Nucleus accumbens (tissue), 56 donors: ENCODE measurements at regions not wholly inside any gene's neighbourhood (a gene's known extent, or its start where the extent isn't known, plus 50 kb on each side); places are given as distances from the start of the nearest gene placed in this dataset.

Experiments
- DNase-seq, 56 donors: peaks; one replicate each; lab custom pipeline; 2025; lab: John Stamatoyannopoulos, UW

DNA sequence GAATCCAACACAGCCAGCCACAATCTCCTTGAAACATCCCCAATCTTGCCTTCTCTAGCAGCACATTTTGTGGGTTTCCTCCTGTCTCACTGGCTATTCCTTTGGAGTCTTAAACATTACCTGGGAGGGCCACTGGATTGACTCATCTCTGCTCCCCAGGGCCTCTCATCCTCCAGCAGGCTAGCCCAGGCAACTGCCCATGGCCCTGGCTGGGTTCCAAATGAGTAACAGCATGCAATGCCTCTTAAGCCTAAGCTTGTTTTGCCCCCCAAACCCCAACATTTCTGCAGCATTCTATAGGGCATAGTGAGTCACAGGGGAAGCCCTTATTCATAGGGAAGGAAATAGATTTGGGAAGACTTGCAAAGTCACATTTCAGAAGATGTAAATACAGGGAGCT, 204.9 kb downstream of the FOXA2 start:
- no peak for DNase-seq

DNA sequence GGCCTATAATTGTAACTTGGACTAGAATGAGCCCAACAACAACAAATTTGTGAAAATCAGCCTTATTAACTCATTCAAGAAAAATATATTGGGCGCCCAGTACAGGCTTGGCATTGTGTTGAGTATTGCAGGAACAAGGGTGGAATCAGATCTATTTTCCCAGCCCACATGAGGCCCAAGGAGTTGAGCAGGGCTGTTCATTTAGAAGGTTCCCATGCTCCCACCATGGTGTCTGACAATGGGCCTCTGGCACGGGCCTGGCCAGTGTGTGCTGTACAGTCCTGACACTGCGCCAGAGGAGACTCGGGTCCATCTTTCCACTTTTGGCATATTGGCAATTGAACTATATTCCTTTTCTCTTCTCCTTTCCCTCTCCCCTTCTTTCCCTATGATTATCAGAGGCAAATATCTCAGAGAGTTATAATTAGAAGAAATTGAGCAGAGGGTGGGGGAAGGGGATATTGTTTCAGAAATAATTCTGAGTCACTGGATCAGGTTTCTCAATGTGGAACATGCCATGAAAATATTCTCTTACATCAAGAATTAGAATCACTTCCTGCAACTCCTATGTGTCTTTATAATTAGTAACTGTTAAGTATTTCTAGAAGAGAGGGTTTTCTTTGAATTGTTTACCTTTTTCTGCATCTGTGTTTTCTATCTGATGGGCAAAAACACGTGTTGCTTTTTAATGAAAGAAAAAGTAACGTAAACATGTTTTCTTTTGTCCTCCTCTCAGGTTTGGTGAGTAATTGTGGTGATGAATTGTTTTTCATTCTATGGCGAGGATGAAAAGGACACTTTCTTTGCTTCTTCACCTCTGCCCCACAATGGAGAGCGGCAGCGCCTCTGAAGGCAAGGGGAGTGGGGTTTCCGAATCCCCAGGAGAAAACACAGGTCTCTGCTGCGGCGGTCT, 209.4 kb downstream of the FOXA2 start:
- DNase-seq = no peak

DNA sequence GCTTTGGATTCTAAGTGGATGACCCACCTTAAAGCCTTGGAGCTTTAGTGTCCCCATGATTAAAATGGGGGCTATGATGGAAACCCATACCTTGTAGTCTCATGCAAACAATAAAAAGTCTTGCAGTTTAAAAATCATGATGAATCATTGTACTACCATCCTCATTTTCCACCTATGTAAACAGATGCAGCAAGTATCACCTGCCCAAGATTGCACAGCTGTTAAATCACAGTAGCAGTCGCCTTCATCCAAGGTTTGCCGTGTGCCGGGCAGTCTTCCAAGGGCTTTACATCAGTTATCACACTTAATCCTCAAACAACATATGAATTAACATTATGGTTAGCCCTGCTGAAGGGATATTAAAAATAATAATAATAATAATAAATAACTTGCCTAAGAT, 210.3 kb downstream of the FOXA2 start:
- no peak for DNase-seq

DNA sequence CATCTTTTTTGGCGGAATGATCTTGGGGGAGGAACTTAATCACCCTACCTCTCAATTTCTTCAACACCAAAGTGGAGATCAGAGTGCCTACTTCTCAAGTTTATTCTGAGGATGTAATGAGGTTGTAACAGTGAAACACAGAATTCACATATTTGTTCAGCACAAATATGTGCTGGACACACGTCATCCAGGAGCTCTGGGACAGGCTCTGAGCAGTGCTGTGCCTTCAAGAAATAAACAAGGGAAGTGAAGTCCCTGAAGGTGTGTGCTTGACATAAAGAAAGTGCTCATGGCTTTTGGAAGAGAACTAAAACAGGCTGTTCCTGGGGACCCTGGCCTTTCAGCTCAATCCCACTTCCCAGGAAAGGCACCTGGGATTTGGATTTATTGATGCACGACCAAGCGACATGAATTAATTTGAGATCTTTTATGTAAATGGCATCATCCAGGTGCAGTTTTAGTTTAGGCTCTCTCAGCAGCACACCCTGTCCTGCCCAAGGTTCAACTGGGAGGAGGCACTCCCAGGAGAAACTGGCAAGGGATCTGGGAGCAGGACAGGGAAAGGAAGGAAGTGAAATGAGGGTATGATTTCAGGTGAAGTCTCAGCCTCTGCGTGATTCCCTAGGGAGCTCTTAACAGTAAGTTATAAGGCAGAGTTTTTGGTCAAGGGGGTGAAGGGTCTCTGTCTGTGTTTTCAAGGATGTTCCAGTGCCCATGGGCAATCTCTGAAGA, 211.0 kb downstream of the FOXA2 start:
- DNase-seq = no peak

DNA sequence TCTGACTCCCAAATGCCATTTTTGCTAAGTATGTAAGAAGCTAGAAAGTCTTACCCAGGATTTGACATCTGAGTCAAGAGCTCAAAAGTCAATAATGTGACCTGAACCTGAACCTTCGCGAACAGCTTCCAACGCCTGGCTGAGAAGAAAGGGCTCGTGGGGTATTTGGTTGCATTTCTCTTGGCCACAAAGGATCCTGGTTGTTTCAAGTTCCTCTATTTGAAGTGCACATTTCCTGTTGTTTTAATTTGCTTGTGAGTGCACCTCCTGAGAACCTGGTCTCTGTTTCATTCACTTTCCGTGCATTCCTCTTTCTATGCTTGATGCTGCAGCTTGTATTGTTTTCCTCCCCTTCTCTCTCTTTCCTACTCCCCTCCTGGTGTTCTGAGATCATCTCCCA, 212.5 kb downstream of the FOXA2 start:
- DNase-seq = peak in 1 of 56 donors; percentile 7

DNA sequence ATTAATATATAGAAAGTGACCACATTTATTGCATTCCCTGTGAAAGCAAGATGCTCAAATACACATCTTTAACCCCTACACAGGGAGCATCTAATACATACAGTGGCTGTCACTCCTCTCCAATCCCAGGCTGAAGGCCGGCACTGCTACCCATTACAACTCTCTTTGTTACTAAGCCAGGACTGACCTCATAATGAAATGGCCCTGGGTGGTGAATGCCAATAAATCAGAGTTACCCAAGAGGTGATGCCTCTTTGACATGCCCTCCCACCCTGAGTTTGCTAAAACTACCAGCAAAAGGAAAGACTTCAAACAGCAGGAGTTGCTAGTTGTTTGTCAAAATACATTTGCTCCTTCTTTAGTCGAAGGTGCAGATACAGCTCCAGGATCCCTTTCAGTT, 214.2 kb downstream of the FOXA2 start:
- no peak for DNase-seq

DNA sequence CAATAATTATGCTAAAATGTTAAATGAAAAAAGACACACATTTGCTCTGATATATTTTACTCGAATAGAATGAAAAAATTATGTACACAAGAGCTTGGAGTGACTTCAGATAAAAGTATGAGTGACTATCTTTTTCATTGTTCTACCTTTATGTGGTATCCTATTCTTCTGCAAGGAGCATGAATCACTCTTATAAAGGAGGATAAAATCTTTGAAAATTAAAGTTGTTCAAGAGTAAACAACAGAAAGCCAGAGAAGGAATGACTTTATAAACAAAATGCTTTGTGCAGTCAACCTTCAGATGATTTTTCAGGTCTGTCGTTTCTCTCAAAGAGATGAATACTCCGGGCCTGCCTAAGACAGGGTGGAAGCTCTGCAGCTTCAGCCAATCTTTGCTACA, 215.3 kb downstream of the FOXA2 start:
- DNase-seq = no peak

DNA sequence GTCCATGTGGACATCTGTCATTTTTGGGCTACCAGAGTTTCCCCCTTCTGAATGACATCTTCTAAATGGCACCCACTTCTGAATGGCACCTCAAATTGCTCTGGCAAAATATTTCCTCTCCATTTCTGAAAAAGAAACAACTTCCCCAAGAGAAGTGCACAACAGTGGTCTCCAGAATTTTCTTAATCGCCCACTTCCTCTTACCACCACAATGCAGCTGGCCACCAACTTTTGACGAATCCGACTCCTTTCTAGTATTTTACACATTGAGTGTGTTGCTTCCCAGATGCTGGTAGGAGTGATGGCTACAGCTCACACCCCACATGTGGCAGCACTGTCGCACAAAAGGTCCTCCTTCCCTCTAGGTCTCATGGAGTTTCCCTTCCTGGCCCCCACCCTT, 216.1 kb downstream of the FOXA2 start:
- no peak for DNase-seq

DNA sequence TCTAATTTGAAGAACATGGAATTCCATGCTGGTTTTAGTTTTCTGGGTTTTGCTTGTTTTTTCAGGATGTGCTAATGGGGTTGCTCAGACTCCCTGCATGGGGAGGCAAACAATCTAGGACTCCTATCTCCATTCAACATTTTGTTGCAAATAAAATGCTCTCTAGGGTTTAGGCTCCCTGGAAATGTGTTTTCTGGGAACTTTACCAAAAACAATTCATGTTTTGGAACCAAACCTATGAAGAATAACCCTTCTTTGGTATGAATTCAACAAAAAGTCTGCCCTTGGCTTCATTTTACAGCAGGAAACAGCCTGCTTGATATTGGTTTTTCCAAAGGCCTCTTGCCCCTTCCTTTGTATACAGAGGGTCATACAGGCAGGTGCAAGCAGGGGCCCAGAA, 217.7 kb downstream of the FOXA2 start:
- DNase-seq = no peak

DNA sequence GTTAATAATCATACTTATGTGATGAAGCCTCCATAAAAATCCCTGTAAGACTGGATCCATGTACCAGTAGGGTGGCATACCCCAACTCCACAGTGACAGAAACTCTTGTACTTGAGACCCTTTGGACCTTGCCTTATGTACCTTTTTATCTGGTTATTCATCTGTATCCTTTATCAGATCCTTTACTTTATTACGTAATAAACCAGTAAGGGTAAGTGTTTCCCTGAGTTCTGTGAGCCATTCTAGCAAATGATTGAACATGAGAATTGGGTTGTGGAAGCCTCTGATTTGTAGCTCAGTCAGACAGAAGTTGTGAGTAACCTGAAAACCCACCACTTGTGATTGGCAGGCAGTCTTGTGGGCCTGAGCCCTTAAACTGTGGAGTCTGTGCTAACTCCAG, 229.7 kb downstream of the FOXA2 start:
- no peak for DNase-seq

DNA sequence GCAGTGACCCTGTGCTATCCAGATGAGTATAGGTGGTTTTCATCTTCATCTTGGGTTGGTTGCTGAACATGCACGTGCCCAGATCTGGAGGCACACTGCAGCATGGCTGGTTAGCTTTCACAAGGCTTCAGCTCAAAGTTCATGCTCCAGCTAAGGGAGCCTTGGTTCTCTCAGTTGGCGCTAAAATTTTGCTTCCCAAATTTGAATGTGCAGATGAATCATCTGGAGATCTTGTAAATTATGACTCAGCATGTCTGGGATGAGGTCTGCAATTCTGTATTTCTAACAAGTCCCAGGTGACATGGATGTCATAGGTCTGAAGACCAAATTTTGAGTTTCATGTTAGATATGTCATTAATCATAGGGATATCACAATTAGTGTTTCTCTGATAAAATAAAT, 230.8 kb downstream of the FOXA2 start:
- DNase-seq = no peak

DNA sequence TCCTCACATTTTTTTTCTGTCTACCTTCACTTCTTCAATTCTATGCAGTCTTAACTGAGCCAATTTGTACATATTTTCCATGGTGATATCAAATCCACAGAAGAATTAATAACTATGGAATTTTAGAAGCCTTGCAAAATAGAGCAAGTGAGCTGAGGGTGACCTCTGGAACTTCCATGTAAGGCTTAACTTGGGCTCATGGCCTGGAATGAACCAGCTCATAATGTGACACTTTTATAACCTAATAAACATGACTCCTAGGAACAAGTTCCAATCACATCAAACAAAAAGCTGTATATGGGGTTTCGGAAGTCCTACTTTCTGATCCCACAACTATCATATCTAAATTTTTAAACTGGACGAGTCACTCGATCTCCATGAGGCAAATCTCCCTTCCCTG, 232.4 kb downstream of the FOXA2 start:
- no peak for DNase-seq

DNA sequence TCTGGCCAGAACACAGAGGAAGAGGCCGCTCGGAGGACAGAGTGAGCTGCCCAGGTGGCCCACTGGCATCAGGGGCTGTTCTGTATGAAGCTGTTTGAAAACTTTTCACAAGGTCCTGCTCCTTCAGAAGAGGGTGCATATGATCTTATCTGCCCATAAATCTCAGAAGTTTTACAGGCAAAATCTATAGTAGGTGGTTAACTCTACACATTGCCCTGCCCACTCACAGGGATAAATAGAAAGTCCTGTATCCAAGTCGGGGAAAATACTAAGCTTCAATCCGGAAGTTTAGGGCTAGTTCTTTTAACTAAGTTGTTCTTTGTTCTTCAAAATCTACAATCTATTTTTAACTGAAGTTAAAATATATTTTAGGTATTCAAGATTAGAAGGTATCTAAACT, 233.7 kb downstream of the FOXA2 start:
- DNase-seq = no peak

DNA sequence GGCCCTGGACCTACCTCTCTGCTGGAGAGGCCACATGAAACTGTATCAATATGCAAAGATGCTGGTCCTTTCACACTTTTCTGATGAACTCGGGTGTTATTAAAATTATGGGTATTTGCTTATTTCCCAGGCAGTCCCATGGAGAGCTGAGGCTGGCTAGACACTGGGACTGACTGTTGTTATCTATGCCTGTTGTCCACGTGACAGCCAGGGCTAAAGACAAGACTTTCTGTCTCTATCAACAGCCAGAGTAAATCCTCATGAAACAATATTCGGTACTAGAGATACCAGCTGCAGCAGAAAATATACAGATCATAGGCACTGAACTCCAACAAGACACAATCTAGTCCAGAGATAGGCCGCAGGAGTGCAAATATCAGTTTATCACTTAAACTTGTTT, 236.4 kb downstream of the FOXA2 start:
- no peak for DNase-seq

DNA sequence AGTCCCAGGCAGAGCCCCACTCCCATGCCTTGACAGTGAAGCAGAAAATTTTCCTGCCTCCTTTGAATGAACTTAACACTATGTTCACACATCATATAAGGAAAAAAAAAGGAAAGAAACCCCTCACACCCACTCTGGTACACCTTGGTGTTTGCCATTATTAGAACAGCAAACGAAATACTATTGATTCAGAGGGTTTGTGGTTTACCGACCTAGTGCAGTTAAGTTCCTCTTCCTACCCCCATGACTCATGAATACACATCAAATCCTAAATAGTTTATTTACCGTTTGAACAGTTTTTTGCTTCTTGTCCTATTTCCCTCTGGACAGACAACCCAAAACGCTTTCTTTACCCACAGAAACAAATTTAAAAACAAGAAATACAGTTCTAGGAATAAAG, 237.7 kb downstream of the FOXA2 start:
- DNase-seq = no peak

DNA sequence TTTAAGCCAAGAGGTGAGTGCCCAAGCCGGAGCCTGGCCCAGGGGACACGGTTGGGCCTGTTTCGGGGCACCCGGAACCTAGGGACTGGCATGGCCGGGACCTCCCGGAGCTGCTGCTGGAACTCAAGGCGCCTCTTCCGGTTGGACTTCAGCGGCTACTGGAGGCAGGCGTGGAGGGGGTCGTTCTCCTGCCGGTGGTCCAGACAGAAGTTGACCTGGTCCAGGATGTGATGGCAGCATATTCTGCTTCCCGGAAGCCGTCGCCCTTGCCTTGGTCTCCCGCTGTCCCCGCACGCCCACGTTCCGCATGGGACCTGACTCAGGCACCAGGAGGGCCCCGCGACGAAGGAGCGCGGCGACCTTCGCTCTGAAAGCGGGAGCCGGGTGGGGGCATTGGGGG, 240.8 kb downstream of the FOXA2 start:
- DNase-seq = no peak

DNA sequence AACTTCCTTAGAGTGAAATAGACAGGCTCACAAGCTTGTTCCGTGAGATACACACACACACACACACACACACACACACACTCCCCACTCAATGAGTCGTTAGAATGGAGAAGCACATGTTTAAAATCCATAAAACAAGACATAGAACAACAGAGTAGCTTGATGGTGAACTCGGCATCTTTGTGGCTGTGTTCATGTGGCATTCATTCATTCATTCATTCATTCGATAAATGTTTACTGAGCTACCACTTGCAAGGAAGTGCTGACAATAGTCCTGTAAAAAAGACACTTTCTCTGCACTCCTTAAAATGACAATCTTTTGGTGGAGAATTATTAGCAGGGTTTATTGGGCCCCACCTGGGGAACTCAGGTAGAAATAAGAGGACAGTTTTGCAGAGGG, 242.0 kb downstream of the FOXA2 start:
- no peak for DNase-seq

DNA sequence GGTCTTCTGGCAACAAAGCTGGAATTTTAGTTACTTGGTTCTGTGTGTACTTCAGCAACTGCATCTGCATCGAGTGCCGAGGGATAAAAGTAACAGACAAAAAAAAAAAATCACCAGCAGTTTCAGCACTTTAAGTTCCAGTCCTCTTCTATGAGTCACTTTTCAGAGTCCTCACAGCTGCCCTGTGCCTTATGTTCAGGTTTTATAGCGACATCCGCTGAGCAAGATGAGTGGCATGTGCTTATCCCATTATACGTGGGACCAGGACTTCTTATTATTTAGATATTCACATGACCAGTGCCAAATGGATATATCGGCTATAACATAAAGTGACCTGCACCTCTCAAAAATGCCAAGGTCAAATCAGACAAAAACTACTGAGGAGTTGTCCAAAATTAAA, 242.9 kb downstream of the FOXA2 start:
- no peak for DNase-seq

DNA sequence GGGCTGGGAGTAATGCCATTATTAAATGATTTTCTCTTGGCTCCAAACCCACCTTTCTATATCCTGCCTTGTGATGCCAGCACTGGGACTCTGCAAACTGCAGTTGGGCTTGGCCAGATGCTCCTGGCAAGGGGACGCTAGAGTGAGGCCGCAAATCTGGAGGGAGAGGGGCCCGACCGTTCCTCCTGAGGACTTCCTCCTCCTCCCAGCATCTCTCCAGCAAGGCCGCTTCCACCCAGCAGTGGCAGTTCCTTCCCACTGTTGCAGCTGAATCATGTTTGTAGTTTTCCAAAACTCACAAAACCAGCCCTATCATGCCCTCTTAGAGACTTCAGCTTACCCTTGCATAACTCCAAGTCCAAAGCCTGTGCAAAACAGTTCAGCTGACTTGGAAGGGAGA, 244.4 kb downstream of the FOXA2 start:
- DNase-seq = no peak

DNA sequence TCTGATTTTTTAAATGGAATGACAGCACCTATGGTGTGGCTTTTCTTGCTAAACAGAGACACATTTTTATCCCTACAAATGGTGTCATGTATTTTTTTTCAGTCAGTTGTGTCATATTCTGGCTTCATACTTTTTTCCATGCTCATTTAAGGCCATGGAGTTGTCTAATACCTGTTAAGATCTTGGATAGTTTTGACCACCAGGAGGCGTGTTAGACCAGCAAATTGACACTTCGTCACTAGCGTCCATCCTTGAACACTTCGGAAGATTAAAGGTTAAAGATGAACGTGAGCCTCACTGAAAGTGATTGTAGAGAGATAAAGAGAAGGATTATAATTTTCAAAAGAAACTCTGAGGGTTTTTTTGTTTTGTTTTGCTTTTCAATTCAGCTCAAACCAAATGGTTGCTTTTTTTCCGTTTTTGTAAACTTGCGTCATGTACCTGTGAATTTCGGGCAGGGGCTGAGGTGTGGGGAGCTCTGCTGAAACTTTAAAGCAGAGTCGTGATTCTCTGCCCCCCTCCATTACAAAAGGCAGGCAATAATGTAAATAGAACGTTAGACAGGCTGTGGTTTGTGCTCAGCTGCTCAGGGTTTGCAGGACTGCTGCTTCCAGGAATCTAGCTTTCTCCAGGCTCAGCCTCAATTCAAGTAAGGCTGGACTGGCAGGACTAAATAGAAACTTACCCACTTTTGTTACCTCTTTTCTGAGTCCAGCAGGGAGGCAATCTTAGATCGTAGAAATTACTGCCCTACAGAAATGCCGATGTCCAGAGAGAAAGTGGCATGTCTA, 245.1 kb downstream of the FOXA2 start:
- peak in 11 of 56 donors; percentile 1 to 55 (median 4) for DNase-seq

DNA sequence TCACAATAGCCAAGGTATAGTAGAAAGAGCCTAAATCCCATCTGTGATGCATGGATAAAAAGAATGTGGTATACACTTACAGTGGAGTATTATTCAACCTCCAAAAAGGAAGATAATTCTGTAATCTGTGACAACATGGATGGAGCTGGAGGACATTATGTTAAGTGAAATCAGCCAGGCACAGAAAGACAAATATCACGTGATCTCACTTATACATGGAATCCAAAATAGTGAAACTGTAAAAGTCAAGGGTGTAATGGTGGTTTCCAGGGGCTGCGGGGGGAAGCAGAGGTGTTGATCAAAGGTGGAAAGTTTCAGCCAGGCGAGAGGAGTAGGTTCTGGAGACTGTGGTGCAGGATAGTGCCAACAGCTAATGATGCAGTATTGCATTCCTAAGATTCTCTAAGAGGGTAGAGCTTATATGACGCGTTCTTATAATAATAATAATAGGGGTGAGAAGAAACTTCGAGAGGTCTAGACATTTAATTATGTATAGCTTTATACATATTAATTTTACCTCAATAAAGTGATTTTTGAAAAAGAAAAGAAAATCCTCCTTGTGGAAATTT, 246.1 kb downstream of the FOXA2 start:
- DNase-seq = no peak
